ENCODE measurements at regions not wholly inside any gene's neighbourhood (a gene's known extent, or its start where the extent isn't known, plus 50 kb on each side); places are given as distances from the start of the nearest gene placed in this dataset.
A peak's percentile ranks its signal among the peaks of the same experiment; 100 is the strongest.

- H3K9me3 ChIP-seq (ENCODE audit: control insufficient read depth in 2 of 2, low read length in 2 of 2): peaks cover 0 to 4% of the 10 kb centered on the region in 2 donors
- no peak overlapping the region for H3K27ac ChIP-seq (ENCODE audit: low read length)
- H3K9ac ChIP-seq (ENCODE audit: low read length in 2 of 2): no peak overlapping the region
- peaks cover 3% of the 10 kb centered on the region for H3K4me1 ChIP-seq (ENCODE audit: control insufficient read depth, insufficient read depth, low read length)
- H3K4me3 ChIP-seq (ENCODE audit: low read length in 2 of 2): no peak overlapping the region
- no peaks in the 10 kb centered on the region for H3K27me3 ChIP-seq (ENCODE audit: control insufficient read depth in 1 of 2, insufficient read depth in 2 of 2, low read length in 2 of 2)
- H3K36me3 ChIP-seq (ENCODE audit: control insufficient read depth in 2 of 2, insufficient read depth in 2 of 2, low read length in 2 of 2): no peaks in the 10 kb centered on the region
Measured at GRCh38 chr12:116423094-116423493, 136.1 kb upstream of the MAP1LC3B2 start.

DNA sequence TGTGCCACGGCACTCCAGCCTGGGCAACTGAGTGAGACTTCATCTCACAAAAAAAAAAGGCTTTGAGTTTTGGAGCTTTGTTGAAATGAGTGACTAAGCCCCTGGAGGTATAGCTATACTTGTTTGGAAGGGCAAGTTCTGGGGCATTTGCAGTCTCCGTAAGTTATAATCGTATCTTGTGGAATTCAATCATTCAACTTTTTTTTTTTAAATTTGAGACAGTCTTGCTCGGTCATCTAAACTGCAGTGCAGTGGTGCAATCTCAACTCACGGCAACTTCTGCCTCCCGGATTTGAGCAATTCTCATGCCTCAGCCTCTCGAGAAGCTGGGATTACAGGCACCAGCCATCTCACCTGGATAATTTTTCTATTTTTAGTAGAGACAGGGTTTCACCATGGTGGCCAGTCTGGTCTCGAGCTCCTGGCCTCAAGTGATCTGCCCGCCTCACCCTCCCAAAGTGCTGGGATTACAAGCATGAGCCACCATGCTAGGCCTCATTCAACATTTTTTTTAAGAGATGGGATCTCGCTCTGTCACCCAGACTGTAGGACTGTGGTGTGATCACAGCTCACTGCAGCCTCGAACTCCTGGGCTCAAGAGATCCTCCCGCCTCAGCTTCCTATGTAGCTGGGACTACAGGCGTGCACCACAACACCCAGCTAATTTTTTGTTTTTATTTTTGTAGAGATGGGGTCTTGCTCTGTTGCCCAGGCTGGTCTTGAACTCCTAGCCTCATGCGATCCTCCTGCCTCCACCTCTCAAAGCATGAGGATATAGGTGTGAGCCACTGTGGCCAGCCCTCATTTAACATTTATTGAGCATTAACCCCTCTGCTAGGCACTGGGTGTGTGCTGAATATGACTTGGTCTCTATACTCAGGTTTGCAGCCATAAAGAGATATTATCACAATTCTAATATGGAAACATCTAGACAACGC lies 133.7 kb upstream of the MAP1LC3B2 start:
- H3K27ac ChIP-seq (ENCODE audit: low read length): no peak overlapping the region

DNA sequence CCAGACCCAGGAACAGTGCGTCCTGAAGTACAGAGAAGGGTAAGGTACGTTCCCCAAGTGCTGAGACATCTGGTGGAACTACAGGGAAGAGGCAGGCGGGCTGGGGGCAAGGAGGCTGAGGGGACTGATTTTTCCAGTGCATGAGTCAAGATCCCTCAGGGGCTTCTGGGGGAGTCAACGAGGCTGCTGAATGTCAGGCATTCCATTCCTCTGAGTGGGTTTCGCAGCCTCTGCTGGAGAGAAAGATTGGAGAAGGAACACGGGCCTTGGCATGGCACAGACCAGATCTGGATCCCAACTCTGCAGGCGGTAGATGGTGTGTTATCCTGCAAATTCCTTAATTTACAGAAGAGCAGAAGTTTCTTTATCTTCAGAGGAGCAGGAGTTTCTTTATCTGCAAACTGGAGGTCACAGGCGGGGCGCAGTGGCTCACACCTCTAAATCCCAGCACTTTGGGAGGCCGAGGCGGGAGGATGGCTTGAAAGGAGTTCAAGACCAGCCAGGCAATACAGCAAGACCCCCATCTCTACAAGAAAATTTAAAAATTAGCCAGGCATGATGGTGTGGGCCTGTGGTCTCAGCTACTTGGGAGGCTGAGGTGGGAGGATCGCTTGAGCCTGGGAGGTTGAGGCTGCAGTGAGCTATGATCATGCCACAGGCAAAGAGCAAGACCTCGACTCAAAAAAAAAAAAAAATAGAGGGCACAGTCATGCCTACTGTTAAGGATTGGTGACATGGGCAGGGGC lies 132.6 kb upstream of the MAP1LC3B2 start:
- Histone ChIP-seq H3K27me3 (ENCODE audit: control insufficient read depth in 1 of 2, insufficient read depth in 2 of 2, low read length in 2 of 2) (no peaks in the 10 kb centered on the region), H3K9ac (ENCODE audit: low read length in 2 of 2) (no peak overlapping the region), H3K9me3 (ENCODE audit: control insufficient read depth in 2 of 2, low read length in 2 of 2) (peaks cover 0 to 3% of the 10 kb centered on the region in 2 donors), H3K27ac (ENCODE audit: low read length) (no peak overlapping the region), H3K4me3 (ENCODE audit: low read length in 2 of 2) (no peak overlapping the region), H3K4me1 (ENCODE audit: control insufficient read depth, insufficient read depth, low read length) (no peaks in the 10 kb centered on the region), H3K36me3 (ENCODE audit: control insufficient read depth in 2 of 2, insufficient read depth in 2 of 2, low read length in 2 of 2) (no peaks in the 10 kb centered on the region)

More for the DNA sequence above, 133.7 kb upstream of the MAP1LC3B2 start:
- Histone ChIP-seq H3K4me3 (ENCODE audit: low read length in 2 of 2) (no peak overlapping the region), H3K4me1 (ENCODE audit: control insufficient read depth, insufficient read depth, low read length) (no peaks in the 10 kb centered on the region), H3K9ac (ENCODE audit: low read length in 2 of 2) (no peak overlapping the region), H3K9me3 (ENCODE audit: control insufficient read depth in 2 of 2, low read length in 2 of 2) (peaks cover 0 to 4% of the 10 kb centered on the region in 2 donors), H3K27me3 (ENCODE audit: control insufficient read depth in 1 of 2, insufficient read depth in 2 of 2, low read length in 2 of 2) (no peaks in the 10 kb centered on the region), H3K36me3 (ENCODE audit: control insufficient read depth in 2 of 2, insufficient read depth in 2 of 2, low read length in 2 of 2) (no peaks in the 10 kb centered on the region)

- Histone ChIP-seq H3K9ac (ENCODE audit: low read length in 2 of 2) (no peak overlapping the region), H3K9me3 (ENCODE audit: control insufficient read depth in 2 of 2, low read length in 2 of 2) (peaks cover 0 to 6% of the 10 kb centered on the region in 2 donors), H3K4me1 (ENCODE audit: control insufficient read depth, insufficient read depth, low read length) (peaks cover 4% of the 10 kb centered on the region), H3K36me3 (ENCODE audit: control insufficient read depth in 2 of 2, insufficient read depth in 2 of 2, low read length in 2 of 2) (no peaks in the 10 kb centered on the region), H3K4me3 (ENCODE audit: low read length in 2 of 2) (no peak overlapping the region), H3K27ac (ENCODE audit: low read length) (no peak overlapping the region), H3K27me3 (ENCODE audit: control insufficient read depth in 1 of 2, insufficient read depth in 2 of 2, low read length in 2 of 2) (no peaks in the 10 kb centered on the region)
Measured at GRCh38 chr12:116427200-116427930, 131.8 kb upstream of the MAP1LC3B2 start.

- Histone ChIP-seq H3K9ac (ENCODE audit: low read length in 2 of 2) (no peak overlapping the region), H3K4me1 (ENCODE audit: control insufficient read depth, insufficient read depth, low read length) (peaks cover 18% of the 10 kb centered on the region), H3K27me3 (ENCODE audit: control insufficient read depth in 1 of 2, insufficient read depth in 2 of 2, low read length in 2 of 2) (no peaks in the 10 kb centered on the region), H3K4me3 (ENCODE audit: low read length in 2 of 2) (no peak overlapping the region), H3K36me3 (ENCODE audit: control insufficient read depth in 2 of 2, insufficient read depth in 2 of 2, low read length in 2 of 2) (no peaks in the 10 kb centered on the region), H3K27ac (ENCODE audit: low read length) (no peak overlapping the region), H3K9me3 (ENCODE audit: control insufficient read depth in 2 of 2, low read length in 2 of 2) (peaks cover 0 to 8% of the 10 kb centered on the region in 2 donors)
Measured at GRCh38 chr12:116429826-116430360, 129.3 kb upstream of the MAP1LC3B2 start.

DNA sequence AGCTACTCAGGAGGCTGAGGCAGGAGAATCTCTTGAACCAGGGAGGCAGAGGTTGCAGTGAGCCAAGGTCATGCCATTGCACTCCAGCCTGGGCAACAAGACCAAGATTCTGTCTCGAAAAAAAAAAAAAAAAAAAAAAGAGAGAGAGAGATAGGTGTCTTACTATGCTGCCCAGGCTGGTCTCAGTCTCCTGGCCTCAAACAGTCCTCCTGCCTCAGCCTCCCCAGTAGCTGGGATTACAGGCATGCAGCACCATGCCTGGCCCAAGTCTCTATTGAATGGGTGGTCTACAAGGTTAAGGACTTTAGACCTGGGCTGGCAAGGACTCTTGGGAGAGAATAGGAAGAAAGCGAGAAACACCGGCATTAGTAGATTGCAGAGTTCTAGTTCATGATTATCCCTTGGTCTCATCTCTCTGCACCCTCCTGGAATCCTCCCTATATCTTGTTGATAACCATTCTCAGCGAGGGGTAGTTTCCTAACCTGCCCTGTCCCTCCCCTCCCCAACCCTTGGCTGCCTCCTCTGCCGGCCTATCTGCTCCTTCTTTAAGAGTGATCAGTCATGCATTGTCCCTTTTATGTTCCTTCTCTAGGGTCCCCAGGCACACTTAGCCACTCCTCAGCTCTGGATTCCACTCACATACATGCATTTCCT lies 128.1 kb upstream of the MAP1LC3B2 start:
- Histone ChIP-seq H3K27ac (ENCODE audit: low read length) (no peak overlapping the region), H3K36me3 (ENCODE audit: control insufficient read depth in 2 of 2, insufficient read depth in 2 of 2, low read length in 2 of 2) (no peaks in the 10 kb centered on the region), H3K27me3 (ENCODE audit: control insufficient read depth in 1 of 2, insufficient read depth in 2 of 2, low read length in 2 of 2) (no peaks in the 10 kb centered on the region), H3K4me1 (ENCODE audit: control insufficient read depth, insufficient read depth, low read length) (peaks cover 18% of the 10 kb centered on the region), H3K9ac (ENCODE audit: low read length in 2 of 2) (no peak overlapping the region), H3K9me3 (ENCODE audit: control insufficient read depth in 2 of 2, low read length in 2 of 2) (peaks cover 0 to 8% of the 10 kb centered on the region in 2 donors), H3K4me3 (ENCODE audit: low read length in 2 of 2) (no peak overlapping the region)

GRCh38 chr12:116431677-116432300 lies 127.4 kb upstream of the MAP1LC3B2 start:
- Histone ChIP-seq H3K4me3 (ENCODE audit: low read length in 2 of 2) (no peak overlapping the region), H3K27me3 (ENCODE audit: control insufficient read depth in 1 of 2, insufficient read depth in 2 of 2, low read length in 2 of 2) (no peaks in the 10 kb centered on the region), H3K4me1 (ENCODE audit: control insufficient read depth, insufficient read depth, low read length) (peaks cover 18% of the 10 kb centered on the region), H3K9me3 (ENCODE audit: control insufficient read depth in 2 of 2, low read length in 2 of 2) (peaks cover 0 to 8% of the 10 kb centered on the region in 2 donors), H3K27ac (ENCODE audit: low read length) (peak overlapping the region; percentile 55), H3K9ac (ENCODE audit: low read length in 2 of 2) (no peak overlapping the region), H3K36me3 (ENCODE audit: control insufficient read depth in 2 of 2, insufficient read depth in 2 of 2, low read length in 2 of 2) (no peaks in the 10 kb centered on the region)

DNA sequence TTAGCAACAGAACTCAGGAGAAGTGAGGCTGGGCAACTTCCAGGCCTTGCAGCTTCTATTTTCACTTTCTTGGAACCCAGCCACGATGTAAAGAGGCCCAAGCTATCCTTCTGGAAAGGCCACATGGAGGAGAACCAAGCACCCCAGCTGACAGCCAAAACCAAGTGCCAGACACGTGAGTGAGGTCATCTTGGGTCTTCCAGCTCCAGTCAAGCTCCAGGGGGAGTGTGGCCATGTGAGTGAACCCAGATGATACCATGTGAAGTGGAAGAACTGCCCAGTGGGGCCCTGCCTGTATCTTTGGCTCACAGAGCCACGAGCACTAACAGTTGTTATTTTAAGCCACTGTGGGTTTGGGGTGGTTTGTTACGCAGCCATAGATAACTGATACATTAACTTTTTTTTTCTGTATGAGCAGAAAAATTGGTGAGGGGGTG lies 126.8 kb upstream of the MAP1LC3B2 start:
- H3K9ac ChIP-seq (ENCODE audit: low read length in 2 of 2): no peak overlapping the region
- no peak overlapping the region for H3K4me3 ChIP-seq (ENCODE audit: low read length in 2 of 2)
- H3K36me3 ChIP-seq (ENCODE audit: control insufficient read depth in 2 of 2, insufficient read depth in 2 of 2, low read length in 2 of 2): no peaks in the 10 kb centered on the region
- H3K9me3 ChIP-seq (ENCODE audit: control insufficient read depth in 2 of 2, low read length in 2 of 2): peaks cover 0 to 8% of the 10 kb centered on the region in 2 donors
- H3K27me3 ChIP-seq (ENCODE audit: control insufficient read depth in 1 of 2, insufficient read depth in 2 of 2, low read length in 2 of 2): no peaks in the 10 kb centered on the region
- peak overlapping the region; percentile 55 for H3K27ac ChIP-seq (ENCODE audit: low read length)
- H3K4me1 ChIP-seq (ENCODE audit: control insufficient read depth, insufficient read depth, low read length): peaks cover 18% of the 10 kb centered on the region

DNA sequence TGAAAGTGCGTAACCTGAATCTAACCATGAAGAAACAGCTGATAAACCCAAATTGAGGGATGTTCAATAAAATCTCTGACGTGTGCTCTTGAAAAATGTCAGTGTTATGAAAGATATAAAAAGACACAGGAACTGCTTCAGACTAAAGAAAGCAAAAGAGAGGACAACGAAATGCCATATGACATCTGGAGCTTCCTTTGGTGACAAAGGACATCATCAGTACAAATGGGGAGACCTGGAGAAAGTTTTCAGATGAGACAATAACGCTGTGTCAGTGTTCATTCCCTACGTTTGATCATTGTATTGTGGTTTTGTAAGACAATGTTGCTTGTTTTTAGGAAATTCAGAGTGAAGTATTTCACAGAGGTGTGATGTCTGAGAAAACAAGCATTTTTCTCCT lies 125.9 kb upstream of the MAP1LC3B2 start:
- Histone ChIP-seq H3K9ac (ENCODE audit: low read length in 2 of 2) (no peak overlapping the region), H3K36me3 (ENCODE audit: control insufficient read depth in 2 of 2, insufficient read depth in 2 of 2, low read length in 2 of 2) (no peaks in the 10 kb centered on the region), H3K27me3 (ENCODE audit: control insufficient read depth in 1 of 2, insufficient read depth in 2 of 2, low read length in 2 of 2) (no peaks in the 10 kb centered on the region), H3K4me3 (ENCODE audit: low read length in 2 of 2) (no peak overlapping the region), H3K9me3 (ENCODE audit: control insufficient read depth in 2 of 2, low read length in 2 of 2) (peaks cover 0 to 8% of the 10 kb centered on the region in 2 donors), H3K4me1 (ENCODE audit: control insufficient read depth, insufficient read depth, low read length) (peaks cover 18% of the 10 kb centered on the region), H3K27ac (ENCODE audit: low read length) (no peak overlapping the region)
